GM12873 (cell line): ENCODE measurements at regions not wholly inside any gene's neighbourhood (a gene's known extent, or its start where the extent isn't known, plus 50 kb on each side); places are given as distances from the start of the nearest gene placed in this dataset.

Source experiments
- TF ChIP-seq, protein P1 (sequence below): IDR thresholded peaks from 2 replicates; pipeline ENCODE4 v1.5.1; 2012; ENCODE audit warnings: low read depth, mild to moderate bottlenecking, moderate library complexity, low read length, control low read depth; ENCODE audit not compliant: insufficient read depth; ENCODE audit errors: missing control alignments

DNA sequence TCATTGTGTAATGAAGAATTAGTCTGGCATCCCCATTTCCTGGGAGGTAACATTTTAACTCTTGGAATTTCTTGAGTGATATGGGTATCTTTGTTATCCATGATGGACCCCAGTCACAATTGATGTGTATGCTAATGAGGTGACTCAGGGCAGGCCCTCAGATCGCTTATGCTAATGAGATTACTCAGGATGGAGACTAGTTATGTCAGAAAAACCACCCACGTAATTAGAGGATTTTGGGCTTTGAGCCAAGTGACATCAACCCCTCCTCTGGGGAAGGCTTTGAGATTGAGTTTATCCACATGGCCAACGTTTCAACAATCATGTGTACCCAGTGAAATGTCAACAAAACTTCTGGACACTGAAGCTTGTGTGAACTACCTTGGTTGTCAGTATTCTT, 772.7 kb downstream of the STPG2 start:
- TF ChIP-seq, protein P1, sequence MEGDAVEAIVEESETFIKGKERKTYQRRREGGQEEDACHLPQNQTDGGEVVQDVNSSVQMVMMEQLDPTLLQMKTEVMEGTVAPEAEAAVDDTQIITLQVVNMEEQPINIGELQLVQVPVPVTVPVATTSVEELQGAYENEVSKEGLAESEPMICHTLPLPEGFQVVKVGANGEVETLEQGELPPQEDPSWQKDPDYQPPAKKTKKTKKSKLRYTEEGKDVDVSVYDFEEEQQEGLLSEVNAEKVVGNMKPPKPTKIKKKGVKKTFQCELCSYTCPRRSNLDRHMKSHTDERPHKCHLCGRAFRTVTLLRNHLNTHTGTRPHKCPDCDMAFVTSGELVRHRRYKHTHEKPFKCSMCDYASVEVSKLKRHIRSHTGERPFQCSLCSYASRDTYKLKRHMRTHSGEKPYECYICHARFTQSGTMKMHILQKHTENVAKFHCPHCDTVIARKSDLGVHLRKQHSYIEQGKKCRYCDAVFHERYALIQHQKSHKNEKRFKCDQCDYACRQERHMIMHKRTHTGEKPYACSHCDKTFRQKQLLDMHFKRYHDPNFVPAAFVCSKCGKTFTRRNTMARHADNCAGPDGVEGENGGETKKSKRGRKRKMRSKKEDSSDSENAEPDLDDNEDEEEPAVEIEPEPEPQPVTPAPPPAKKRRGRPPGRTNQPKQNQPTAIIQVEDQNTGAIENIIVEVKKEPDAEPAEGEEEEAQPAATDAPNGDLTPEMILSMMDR: no peak

DNA sequence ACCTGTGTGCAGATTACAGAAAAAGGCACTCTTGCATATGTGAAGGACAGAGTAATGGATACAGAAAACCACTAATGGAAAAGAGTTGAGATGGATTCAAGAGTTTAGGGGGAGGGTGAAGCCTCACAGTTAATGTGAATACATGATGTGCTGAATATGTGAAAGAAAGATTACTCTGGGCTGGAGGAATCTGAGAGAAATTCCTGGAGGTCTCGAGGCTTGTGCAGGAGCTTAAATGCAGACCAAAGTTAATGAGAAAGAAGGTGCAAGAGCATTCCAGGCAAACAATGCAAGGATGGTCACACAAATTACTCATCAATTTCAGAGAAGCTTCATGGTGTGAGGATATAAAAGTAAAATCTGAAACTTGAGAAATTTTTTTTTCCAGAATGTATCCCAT, 768.8 kb downstream of the STPG2 start:
- TF ChIP-seq, protein P1: no peak

DNA sequence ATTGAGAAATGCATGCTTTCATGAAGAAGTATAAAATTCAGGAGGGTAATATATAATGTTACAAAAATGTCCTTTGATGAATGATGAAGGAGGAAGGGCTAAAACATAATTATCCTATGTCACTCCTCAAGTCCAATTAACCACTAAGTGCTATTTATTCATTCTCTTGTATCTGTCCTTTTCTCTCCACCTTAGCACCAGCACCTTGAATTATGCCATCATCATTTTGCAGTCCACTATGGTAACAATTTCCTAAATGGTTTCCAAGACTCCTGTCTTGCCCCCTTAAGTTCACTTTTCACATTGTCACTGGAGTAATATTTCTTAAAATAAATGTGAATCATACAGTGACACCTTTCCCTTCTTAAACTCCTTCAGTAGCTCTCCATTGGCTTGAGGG, 756.3 kb downstream of the STPG2 start:
- TF ChIP-seq, protein P1: no peak

DNA sequence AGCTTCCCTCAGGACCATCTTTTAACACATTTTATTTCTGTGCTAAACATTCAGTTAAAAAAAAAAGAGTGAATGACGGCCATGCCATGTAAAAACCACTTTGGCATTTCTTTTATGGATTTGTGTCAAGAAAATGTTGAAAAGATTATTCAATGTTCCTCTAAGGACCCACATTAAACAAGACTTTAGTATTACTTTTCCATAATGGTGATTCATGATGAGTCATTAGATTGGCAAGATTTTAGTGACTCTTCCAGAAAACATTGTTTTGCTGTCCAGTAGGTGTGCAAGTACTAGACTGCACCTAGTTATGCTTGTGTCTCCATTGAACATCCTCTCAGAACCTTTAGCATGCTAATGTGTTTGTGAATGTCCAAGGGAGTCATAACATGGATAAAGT, 748.6 kb downstream of the STPG2 start:
- TF ChIP-seq, protein P1: no peak

DNA sequence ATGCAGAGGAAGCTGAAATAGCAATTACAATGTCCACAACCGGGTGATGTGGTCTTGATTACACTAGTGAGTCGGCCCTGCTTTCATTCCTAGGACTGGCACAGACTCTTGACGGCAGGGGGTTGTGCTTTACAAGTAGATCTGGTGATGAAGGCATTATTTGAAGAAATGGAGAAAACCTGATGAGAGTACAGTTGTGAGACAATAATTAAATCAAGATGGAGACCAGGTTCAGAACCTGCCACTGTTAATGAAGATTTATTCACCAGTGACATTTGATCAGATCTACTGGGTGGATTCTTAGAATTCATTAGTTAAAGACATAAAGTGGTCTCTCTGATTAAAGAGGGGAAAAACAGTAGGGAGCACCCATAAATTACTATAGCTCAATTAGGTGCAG, 747.2 kb downstream of the STPG2 start:
- TF ChIP-seq, protein P1: no peak

DNA sequence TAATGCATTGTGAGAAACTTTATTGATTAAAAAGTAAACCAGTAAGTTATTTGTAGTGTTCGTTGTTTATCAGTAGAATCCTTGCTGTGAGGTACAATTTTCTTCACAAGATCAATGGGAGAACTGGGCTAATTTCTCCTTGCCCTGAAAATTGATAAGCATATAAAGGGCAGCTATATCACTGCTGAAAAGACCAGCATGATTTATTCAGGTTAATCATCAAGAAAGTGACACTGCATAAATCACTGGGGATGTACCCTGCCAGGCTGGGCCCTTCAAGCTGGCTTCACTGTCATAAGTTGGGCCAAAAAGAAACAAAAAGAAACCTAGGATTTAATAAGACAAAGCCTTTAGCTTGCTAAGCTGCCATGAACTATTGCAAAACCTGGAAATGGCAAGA, 746.7 kb downstream of the STPG2 start:
- TF ChIP-seq, protein P1: no peak

DNA sequence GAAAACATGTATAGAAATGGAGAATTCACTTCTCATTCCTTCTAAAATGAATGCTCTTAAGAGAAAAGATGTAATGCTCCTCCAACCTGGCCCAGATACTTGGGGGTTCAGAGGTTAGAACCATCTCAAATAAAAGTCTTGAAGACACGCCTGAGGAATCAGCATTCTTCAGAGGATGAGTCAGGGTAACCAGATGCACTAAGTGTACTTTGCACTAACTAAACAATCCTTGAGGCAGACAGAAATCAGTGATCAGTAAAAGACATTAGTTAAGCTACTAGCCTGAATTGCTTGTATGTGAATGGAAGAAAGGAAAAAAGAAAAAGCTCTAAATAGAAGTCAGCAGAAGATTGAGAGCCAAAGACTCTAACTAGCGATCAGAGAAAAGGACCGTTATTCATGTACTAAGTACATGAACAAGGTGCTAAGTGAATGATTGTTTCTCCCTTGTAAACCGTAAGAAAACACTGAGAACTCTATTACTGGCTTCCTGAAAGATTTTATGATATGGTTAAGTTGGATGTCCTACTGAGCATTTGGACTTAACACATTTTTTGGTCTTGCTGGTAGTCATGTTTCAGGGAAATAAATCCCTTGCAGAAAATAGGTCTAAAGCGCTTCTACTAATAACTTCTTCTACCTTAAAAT, 738.3 kb downstream of the STPG2 start:
- TF ChIP-seq, protein P1: no peak
